HEK293 (cell line): ENCODE measurements at regions not wholly inside any gene's neighbourhood (a gene's known extent, or its start where the extent isn't known, plus 50 kb on each side); places are given as distances from the start of the nearest gene placed in this dataset.
"Not testable (repeated sequence)": the region's sequence is repeated elsewhere in the genome, so short reads cannot be mapped to it uniquely, and the experiment has no call there.

Source experiments
- CTCF ChIP-seq: fragments of 450-650 bp; formaldehyde crosslinking; IDR thresholded peaks from 2 replicates; pipeline ENCODE4 v1.5.1; 2016; ENCODE audit warnings: missing biosample characterization, missing genetic modification characterization
- KLF9 ChIP-seq: fragments of 450-650 bp; formaldehyde crosslinking; IDR thresholded peaks from 2 replicates; pipeline ENCODE4 v1.5.1; 2016; ENCODE audit warnings: missing biosample characterization, missing genetic modification characterization, low read depth
- SCRT2 ChIP-seq: fragments of 450-650 bp; formaldehyde crosslinking; IDR thresholded peaks from 2 replicates; pipeline ENCODE4 v1.5.1; 2016; ENCODE audit warnings: missing biosample characterization, missing genetic modification characterization
- ZNF121 ChIP-seq: fragments of 450-650 bp; formaldehyde crosslinking; IDR thresholded peaks from 2 replicates; pipeline ENCODE4 v1.5.1; 2016; ENCODE audit warnings: missing biosample characterization, missing genetic modification characterization
- ZNF174 ChIP-seq: fragments of 450-650 bp; formaldehyde crosslinking; IDR thresholded peaks from 2 replicates; pipeline ENCODE4 v1.5.0; 2017; ENCODE audit warnings: missing biosample characterization, mild to moderate bottlenecking, missing genetic modification characterization
- ZNF175 ChIP-seq: fragments of 450-650 bp; formaldehyde crosslinking; IDR thresholded peaks from 2 replicates; pipeline ENCODE4 v1.5.1; 2016; ENCODE audit warnings: missing biosample characterization, missing genetic modification characterization
- ZNF302 ChIP-seq: fragments of 450-650 bp; formaldehyde crosslinking; IDR thresholded peaks from 2 replicates; pipeline ENCODE4 v1.5.1; 2016; ENCODE audit warnings: missing biosample characterization, missing genetic modification characterization, low read depth
- ZNF776 ChIP-seq: fragments of 450-650 bp; formaldehyde crosslinking; IDR thresholded peaks from 2 replicates; pipeline ENCODE4 v1.5.0; 2017; ENCODE audit warnings: missing biosample characterization, missing genetic modification characterization, borderline replicate concordance
- TF ChIP-seq, protein P1 (sequence below): fragments of 450-650 bp; formaldehyde crosslinking; IDR thresholded peaks from 2 replicates; pipeline ENCODE4 v1.5.1; 2016; ENCODE audit warnings: missing biosample characterization, missing genetic modification characterization
- TF ChIP-seq, protein P2 (sequence below): fragments of 450-650 bp; formaldehyde crosslinking; IDR thresholded peaks from 2 replicates; pipeline ENCODE4 v1.5.1; 2016; ENCODE audit warnings: missing biosample characterization, missing genetic modification characterization, low read depth

DNA sequence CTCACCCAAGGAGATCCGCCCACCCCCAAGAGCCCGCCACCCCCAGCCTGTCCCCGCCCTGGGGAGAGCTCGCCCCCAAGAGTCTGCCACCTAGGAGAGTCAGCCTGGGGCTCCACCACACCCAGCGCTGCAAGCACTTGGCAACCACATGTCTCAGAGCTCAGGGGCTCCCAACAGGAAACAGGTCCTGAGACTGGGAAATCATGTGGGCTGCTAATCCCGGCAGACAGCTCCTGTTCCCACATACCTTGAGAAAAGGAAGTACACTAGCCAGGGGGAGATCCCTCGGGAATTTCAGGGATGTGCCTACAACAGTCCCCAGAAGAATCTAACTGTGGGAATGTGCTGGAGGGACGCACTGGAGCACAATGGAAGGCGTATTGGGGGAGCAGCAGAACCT lies 331.4 kb downstream of the ANAPC1 start:
- not testable (repeated sequence) for TF ChIP-seq CTCF (tag by site-specific recombination); ZNF121 (tag by site-specific recombination); ZNF776; KLF9; ZNF175; ZNF302 (tag by site-specific recombination); SCRT2; ZNF174 (tag by site-specific recombination)
- TF ChIP-seq, protein P1, sequence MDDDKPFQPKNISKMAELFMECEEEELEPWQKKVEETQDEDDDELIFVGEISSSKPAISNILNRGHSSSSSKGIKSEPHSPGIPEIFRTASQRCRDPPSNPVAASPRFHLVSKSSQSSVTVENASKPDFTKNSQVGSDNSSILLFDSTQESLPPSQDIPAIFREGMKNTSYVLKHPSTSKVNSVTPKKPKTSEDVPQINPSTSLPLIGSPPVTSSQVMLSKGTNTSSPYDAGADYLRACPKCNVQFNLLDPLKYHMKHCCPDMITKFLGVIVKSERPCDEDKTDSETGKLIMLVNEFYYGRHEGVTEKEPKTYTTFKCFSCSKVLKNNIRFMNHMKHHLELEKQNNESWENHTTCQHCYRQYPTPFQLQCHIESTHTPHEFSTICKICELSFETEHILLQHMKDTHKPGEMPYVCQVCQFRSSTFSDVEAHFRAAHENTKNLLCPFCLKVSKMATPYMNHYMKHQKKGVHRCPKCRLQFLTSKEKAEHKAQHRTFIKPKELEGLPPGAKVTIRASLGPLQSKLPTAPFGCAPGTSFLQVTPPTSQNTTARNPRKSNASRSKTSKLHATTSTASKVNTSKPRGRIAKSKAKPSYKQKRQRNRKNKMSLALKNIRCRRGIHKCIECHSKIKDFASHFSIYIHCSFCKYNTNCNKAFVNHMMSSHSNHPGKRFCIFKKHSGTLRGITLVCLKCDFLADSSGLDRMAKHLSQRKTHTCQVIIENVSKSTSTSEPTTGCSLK (tag by site-specific recombination), result not testable (repeated sequence)
- TF ChIP-seq, protein P2, sequence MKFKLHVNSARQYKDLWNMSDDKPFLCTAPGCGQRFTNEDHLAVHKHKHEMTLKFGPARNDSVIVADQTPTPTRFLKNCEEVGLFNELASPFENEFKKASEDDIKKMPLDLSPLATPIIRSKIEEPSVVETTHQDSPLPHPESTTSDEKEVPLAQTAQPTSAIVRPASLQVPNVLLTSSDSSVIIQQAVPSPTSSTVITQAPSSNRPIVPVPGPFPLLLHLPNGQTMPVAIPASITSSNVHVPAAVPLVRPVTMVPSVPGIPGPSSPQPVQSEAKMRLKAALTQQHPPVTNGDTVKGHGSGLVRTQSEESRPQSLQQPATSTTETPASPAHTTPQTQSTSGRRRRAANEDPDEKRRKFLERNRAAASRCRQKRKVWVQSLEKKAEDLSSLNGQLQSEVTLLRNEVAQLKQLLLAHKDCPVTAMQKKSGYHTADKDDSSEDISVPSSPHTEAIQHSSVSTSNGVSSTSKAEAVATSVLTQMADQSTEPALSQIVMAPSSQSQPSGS (tag by site-specific recombination), result not testable (repeated sequence)
